Choroid plexus epithelial cell (primary cell): ENCODE measurements at regions not wholly inside any gene's neighbourhood (a gene's known extent, or its start where the extent isn't known, plus 50 kb on each side); places are given as distances from the start of the nearest gene placed in this dataset.

Source experiments
- DNase-seq: peaks from one replicate; pipeline ENCODE4 v3.0.0-alpha.2; 2010; ENCODE audit warnings: low read depth
- H3K4me3 ChIP-seq: 2 replicates; pipeline ENCODE4 v1.5.1; 2011; ENCODE audit warnings: low read depth, mild to moderate bottlenecking, control low read depth, low read length, moderate library complexity
- TF ChIP-seq, protein P1 (sequence below): conservative IDR thresholded peaks from 2 replicates; pipeline ENCODE4 v1.5.1; 2011; ENCODE audit warnings: low read depth, mild to moderate bottlenecking, control low read depth, inconsistent platforms, low read length, moderate library complexity

DNA sequence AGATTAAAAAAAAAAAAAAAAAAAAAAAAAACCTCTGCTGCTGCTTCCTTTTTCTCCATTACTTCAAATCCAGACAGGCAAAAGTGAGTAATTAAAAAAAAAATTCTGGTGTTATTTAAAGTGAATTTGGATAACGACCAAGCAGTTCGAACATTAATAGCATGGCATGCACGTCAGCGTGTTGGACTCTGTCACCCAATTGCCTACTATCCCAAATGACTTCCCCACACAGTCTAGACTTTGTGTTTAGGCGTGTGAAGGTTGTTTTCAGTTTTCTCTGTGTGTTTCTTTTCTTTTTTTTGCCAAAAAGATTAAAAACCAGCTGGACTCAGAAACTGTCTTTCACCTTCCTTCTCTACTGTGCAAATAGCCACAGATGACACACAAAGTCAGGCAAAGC, 321.4 kb downstream of the MSX2 start:
- TF ChIP-seq, protein P1, sequence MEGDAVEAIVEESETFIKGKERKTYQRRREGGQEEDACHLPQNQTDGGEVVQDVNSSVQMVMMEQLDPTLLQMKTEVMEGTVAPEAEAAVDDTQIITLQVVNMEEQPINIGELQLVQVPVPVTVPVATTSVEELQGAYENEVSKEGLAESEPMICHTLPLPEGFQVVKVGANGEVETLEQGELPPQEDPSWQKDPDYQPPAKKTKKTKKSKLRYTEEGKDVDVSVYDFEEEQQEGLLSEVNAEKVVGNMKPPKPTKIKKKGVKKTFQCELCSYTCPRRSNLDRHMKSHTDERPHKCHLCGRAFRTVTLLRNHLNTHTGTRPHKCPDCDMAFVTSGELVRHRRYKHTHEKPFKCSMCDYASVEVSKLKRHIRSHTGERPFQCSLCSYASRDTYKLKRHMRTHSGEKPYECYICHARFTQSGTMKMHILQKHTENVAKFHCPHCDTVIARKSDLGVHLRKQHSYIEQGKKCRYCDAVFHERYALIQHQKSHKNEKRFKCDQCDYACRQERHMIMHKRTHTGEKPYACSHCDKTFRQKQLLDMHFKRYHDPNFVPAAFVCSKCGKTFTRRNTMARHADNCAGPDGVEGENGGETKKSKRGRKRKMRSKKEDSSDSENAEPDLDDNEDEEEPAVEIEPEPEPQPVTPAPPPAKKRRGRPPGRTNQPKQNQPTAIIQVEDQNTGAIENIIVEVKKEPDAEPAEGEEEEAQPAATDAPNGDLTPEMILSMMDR, result no peak
- no peak overlapping the region for H3K4me3 ChIP-seq
- no peak for DNase-seq

DNA sequence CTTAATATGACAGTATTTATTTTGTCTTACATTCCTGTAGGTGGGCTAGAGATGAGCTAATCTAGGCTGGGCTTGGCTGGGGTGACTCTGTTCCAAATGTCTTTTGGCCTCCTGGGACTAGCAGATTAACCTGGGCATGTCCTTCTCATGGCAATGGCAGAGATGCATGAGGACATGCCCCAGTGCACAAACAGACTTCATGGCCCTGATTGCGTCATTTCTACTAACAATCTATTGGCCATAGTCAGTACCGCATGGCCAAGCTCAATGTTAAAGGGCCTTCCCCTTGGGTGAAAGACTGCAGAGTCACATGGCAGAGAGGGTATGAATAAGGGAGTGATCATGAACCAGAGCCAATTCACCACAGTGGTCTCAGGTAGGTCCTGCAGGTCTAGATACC, 313.4 kb downstream of the MSX2 start:
- TF ChIP-seq, protein P1, result no peak
- DNase-seq, result no peak
- no peak overlapping the region for H3K4me3 ChIP-seq

DNA sequence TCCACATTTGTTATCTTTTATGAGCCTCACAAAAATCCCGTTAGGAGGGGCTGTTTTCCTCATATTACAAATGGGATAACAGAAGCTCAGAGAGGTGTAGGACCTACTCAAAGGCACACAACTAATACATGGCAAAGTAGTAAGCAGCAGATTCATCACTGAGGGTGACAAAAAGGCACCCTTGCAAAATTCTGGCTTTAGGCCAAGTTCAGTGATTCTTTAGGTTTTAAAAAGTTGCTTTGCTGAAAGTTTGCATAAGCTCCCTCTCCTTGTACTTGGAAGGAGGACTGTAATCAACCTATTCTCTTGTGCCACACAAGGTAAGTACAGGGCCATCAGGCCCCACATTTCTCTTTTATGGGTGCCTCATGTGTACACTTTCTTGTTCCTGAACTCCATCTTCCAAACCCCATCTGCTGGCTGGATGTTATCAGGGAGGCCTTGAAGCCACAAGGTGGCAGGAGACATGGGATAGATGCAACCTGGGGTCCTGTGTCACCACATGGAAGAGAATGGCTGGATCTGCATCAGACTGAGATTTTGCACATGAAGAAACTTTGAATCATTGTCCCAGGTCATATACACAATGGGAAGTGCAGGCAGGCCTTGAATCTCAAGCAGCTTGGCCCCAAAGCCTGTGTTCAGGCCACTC, 311.6 kb downstream of the MSX2 start:
- TF ChIP-seq, protein P1, result no peak
- DNase-seq, result no peak
- no peak overlapping the region for H3K4me3 ChIP-seq

DNA sequence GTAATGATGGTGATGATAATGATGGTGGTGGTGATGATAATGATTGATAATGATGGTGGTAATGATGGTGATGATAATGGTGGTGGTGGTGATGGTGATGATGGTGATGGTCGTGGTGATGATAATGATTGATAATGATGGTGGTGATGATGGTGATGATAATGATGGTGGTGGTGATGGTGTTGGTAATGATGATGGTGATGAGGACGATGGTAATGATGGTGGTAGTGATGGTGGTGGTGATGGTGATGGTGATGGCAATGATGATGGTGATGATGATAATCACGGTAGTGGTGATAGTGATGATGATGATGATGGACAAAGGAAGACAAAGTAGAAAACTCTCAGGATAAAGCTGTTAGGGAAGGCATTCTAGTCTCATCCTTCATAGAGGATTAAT, 310.5 kb downstream of the MSX2 start:
- no peak overlapping the region for H3K4me3 ChIP-seq
- TF ChIP-seq, protein P1, result no peak
- no peak for DNase-seq

DNA sequence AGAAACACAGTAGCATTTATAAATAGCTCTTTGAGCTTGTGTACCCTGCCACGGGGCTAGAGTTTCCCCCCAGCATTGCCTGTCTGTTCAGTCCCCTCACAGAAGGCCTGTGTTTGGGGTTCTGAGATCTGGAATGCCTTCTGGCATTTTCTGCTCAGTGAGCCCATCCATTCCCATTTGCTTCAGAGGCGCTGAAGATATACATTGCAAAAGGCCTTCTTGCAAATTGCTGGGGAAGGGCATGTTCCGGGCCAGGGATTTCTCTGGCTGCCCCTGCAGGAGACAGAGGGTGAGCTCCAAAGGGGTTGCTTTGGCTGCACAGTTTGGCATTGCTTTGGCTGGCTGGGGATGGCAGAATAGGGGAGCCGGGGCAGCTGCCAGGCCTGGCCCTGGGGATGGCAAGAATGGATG, 308.4 kb downstream of the MSX2 start:
- TF ChIP-seq, protein P1, result no peak
- H3K4me3 ChIP-seq, result no peak overlapping the region
- DNase-seq, result no peak

DNA sequence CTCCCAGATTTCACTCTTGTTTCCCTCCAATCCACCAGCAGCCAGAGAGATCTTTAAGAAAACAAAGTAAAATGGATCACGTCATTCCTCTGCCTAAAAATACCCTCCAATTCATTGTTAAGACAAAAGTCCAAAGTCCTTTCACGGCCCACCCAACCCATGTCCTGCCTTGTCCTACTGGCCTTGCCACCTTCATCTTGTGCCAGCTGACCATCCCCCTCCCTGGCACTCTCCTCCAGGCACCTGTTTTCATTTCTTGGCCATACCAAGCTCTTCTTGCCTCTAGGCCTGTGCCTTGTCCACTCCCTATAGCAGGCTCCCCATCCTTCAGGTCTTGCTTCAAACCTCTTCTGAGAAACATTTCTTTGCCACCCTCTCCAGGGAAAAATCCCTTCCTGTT, 307.6 kb downstream of the MSX2 start:
- DNase-seq, result no peak
- no peak overlapping the region for H3K4me3 ChIP-seq
- TF ChIP-seq, protein P1, result no peak

DNA sequence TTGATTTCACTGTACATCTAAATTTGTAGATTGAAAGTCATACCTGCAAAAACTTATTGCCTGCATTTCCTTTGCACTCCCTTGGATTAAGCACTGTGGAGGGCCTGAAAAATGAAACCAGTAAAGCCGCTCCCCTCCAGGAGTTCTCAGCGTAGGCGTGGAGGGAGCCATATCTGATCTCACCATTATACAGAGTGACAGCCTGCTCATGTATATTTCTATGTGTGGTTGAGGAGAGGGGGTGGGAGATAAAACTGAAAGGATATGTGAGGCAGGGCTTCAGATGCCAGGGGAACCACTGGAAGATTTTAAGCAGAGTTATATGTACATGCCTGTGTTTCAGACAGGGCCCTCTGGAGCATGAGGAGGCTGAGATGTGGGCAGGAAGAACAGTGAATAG, 303.0 kb downstream of the MSX2 start:
- no peak overlapping the region for H3K4me3 ChIP-seq
- TF ChIP-seq, protein P1, result no peak
- DNase-seq, result no peak
